HL-60 (cell line): ENCODE measurements at regions not wholly inside any gene's neighbourhood (a gene's known extent, or its start where the extent isn't known, plus 50 kb on each side); places are given as distances from the start of the nearest gene placed in this dataset.

Experiments
- DNase-seq, 2 experiments: peaks; one replicate each; pipeline ENCODE4 v3.0.0-alpha.2; 2010 to 2020; ENCODE audit warnings: low read depth in 1 of 2, low spot score in 1 of 2
- H3K27ac ChIP-seq: fragments of 250-450 bp; sonication (Bioruptor Pico); replicated peaks from 2 replicates; pipeline ENCODE4 v1.5.1; 2020; ENCODE audit warnings: mild to moderate bottlenecking, moderate library complexity
- H3K27me3 ChIP-seq: fragments of 250-450 bp; sonication (Bioruptor Pico); 2 replicates; pipeline ENCODE4 v1.5.1; 2021; ENCODE audit warnings: mild to moderate bottlenecking, moderate library complexity; ENCODE audit not compliant: insufficient read depth, poor library complexity, severe bottlenecking
- H3K4me3 ChIP-seq: replicated peaks from 2 replicates; pipeline ENCODE4 v1.5.1; 2011; ENCODE audit warnings: mild to moderate bottlenecking, control low read depth, low read length; ENCODE audit not compliant: insufficient read depth
- CTCF ChIP-seq: IDR thresholded peaks from one replicate; pipeline ENCODE4 v1.5.1; 2011; ENCODE audit warnings: low read length, control low read depth, inconsistent platforms; ENCODE audit not compliant: insufficient read depth
- GABPA ChIP-seq: IDR thresholded peaks from 2 replicates; pipeline ENCODE4 v1.6.1; 2012; ENCODE audit warnings: low read depth
- POLR2AphosphoS5 ChIP-seq: IDR thresholded peaks from 2 replicates; pipeline ENCODE4 v1.6.1; 2012; ENCODE audit warnings: low read depth
- REST ChIP-seq: IDR thresholded peaks from 2 replicates; pipeline ENCODE4 v1.6.1; 2012; ENCODE audit warnings: low read depth; ENCODE audit not compliant: insufficient replicate concordance
- SPI1 ChIP-seq: IDR thresholded peaks from 2 replicates; pipeline ENCODE4 v1.6.1; 2012; ENCODE audit warnings: low read depth, mild to moderate bottlenecking, borderline replicate concordance

GRCh38 chr5:17343675-17344074 is 126.2 kb downstream of the BASP1 start:
- TF ChIP-seq POLR2AphosphoS5, result no peak
- no peak for TF ChIP-seq SPI1
- TF ChIP-seq REST, result no peak
- TF ChIP-seq GABPA, result no peak
- TF ChIP-seq CTCF, result no peak
- Histone ChIP-seq H3K4me3 (no peak overlapping the region), H3K27ac (no peak overlapping the region), H3K27me3 (no peaks in the 10 kb centered on the region)
- no peak for DNase-seq

GRCh38 chr5:17346811-17347210 is 129.4 kb downstream of the BASP1 start:
- TF ChIP-seq POLR2AphosphoS5 (no peak), SPI1 (no peak), GABPA (no peak), CTCF (no peak), REST (no peak)
- no peak for DNase-seq
- no peaks in the 10 kb centered on the region for H3K27me3 ChIP-seq
- no peak overlapping the region for H3K4me3 ChIP-seq
- H3K27ac ChIP-seq, result no peak overlapping the region

- DNase-seq, result no peak
Observed at GRCh38 chr5:17352223-17352622, 134.8 kb downstream of the BASP1 start.

More at GRCh38 chr5:17352223-17352622, 134.8 kb downstream of the BASP1 start:
- no peak overlapping the region for H3K4me3 ChIP-seq
- H3K27ac ChIP-seq, result no peak overlapping the region
- TF ChIP-seq POLR2AphosphoS5, result no peak
- no peak for TF ChIP-seq GABPA
- no peak for TF ChIP-seq SPI1
- TF ChIP-seq CTCF, result no peak
- no peak for TF ChIP-seq REST
- H3K27me3 ChIP-seq, result no peaks in the 10 kb centered on the region
